GM21576 (cell line): ENCODE measurements at regions not wholly inside any gene's neighbourhood (a gene's known extent, or its start where the extent isn't known, plus 50 kb on each side); places are given as distances from the start of the nearest gene placed in this dataset.
"Not testable (repeated sequence)": the region's sequence is repeated elsewhere in the genome, so short reads cannot be mapped to it uniquely, and the experiment has no call there.

Experiments used
- ATAC-seq: cut with Tn5 transposase; IDR thresholded peaks from one replicate; pipeline ENCODE4 v1.9.1; 2021; ENCODE audit warnings: mild to moderate bottlenecking, moderate library complexity; ENCODE audit not compliant: unreplicated experiment

DNA sequence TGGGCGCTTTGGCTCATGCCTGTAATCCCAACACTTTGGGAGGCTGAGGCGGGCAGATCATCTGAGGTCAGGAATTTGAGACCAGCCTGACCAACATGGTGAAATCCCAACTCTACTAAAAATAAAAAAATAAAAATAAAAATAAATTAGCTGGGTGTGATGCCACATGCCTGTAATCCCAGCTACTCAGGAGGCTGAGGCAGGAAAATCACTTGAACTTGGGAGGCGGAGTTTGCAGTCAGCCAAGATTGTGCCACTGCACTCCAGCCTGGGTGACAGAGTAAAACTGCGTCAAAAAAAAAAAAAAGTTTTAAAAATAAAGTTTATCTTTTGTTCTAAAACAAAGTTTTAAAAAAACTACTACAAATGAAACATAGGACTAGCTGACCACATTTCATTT lies 69.8 kb upstream of the ERCC4 start:
- ATAC-seq: not testable (repeated sequence)

GRCh38 chr16:13852827-13853226 lies 67.1 kb upstream of the ERCC4 start:
- no peak for ATAC-seq

- ATAC-seq: no peak
Measured at GRCh38 chr16:13856398-13856797, 63.6 kb upstream of the ERCC4 start.

- no peak for ATAC-seq
Measured at GRCh38 chr16:13856811-13857511, 63.0 kb upstream of the ERCC4 start.

DNA sequence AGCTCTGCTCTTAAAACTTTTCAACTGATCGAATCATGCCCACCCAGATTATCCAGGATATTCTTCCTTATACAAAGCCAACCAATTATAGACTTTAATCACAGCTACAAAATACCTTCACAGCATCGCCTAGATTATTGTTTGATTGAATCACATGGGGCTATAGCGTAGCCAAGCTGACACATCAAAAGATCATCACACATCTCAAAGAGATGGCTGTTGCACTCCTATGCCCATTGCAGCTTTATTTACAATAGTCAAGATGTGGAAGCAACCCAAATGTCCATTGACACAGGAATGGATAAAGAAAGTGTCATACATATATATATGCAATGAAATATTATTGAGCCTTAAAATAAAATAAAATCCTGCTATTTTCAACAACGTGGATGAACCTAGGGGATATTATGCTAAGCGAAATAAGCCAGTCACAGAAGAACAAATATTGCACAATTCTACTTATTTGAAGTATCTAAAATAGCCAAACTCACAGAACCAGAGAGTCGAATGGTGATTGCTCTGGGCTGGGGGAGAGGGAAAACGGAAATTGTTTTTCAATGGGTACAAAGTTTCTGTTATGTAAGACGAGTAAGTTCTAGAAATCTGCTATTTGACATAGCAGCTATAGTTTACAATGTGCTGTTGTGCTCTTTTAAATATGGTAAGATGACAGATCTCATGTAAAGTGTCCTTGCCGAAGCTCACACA lies 60.9 kb upstream of the ERCC4 start:
- ATAC-seq: no peak

DNA sequence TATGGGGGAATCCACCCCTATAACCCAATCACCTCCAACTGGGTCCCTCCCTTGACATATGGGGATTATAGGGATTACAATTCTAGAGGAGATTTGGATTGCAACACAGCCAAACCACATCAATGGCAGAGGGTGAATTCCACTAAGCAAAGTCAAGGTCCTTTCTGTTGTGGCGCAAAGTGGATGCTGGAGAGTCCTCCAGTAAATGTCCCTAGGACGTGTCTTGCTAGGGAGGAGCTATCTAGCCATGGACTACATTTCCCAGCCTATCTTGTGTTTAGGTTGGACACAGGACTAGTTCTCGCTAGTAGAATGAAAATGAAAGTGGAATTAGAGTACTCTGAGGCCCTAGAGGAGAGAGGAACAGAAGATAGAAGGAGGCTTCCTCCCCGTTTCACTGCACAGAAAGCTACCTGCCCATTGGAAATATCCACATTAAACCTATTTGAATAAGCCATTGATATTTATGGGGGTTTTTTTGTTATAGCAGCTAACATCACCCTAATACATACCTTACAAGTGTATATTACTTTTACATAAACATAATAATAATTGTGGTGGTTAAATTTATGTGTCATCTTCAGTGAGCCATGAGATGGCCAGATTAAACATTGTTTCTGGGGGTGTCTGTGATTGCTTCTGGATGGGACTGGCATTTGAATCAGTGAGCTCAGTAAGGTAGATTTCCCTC lies 56.7 kb upstream of the ERCC4 start:
- ATAC-seq: no peak

DNA sequence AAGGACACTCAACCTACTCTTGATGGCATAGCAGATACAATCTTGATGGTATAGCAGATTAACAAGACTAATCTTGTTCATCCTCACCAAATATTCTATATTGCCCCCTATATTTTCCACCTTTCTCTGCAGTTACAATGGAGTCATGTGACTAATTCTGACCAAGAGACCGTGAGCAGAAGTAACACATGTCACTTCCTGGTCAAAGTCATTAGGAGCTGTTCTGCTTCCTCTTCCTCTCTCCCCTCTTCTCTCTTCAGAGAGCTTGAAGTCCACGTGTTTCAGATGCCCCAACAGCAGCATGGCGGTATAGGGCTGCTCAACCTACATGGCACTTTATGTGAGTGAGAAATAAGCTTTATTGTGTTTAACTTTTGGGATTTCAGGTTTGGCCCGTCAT lies 55.3 kb upstream of the ERCC4 start:
- no peak for ATAC-seq

- no peak for ATAC-seq
Measured at GRCh38 chr16:13866073-13866472, 53.9 kb upstream of the ERCC4 start.
